K562 (cell line): ENCODE measurements at regions not wholly inside any gene's neighbourhood (a gene's known extent, or its start where the extent isn't known, plus 50 kb on each side); places are given as distances from the start of the nearest gene placed in this dataset.

Source experiments
- GTF2F1 ChIP-seq: IDR thresholded peaks from 2 replicates; pipeline ENCODE4 v1.6.1; 2011; ENCODE audit warnings: low read depth, low read length, improper control_type of control experiment
- HCFC1 ChIP-seq: IDR thresholded peaks from 2 replicates; pipeline ENCODE4 v1.6.1; 2012; ENCODE audit warnings: low read depth, low read length, improper control_type of control experiment
- POLR2AphosphoS2 ChIP-seq: IDR thresholded peaks from 2 replicates; pipeline ENCODE4 v1.6.1; 2012; ENCODE audit warnings: low read length, improper control_type of control experiment
- SLC30A9 ChIP-seq: fragments of 250-450 bp; sonication (Bioruptor Pico); IDR thresholded peaks from 2 replicates; pipeline ENCODE4 v1.8.0; 2022; ENCODE audit warnings: mild to moderate bottlenecking, moderate library complexity
- TSC22D4 ChIP-seq: fragments of 450-650 bp; IDR thresholded peaks from 2 replicates; pipeline ENCODE4 v1.6.1; 2016; ENCODE audit warnings: missing genetic modification characterization, missing biosample characterization, control low read depth
- ZNF282 ChIP-seq: sonication (generic); formaldehyde crosslinking; IDR thresholded peaks from 2 replicates; pipeline ENCODE4 v1.8.1; 2023; ENCODE audit warnings: missing genetic modification reagents
- TF ChIP-seq, protein P1 (sequence below): IDR thresholded peaks from 3 replicates; pipeline ENCODE4 v1.6.1; 2011; ENCODE audit warnings: borderline replicate concordance, mild to moderate bottlenecking, moderate library complexity; ENCODE audit not compliant: insufficient read length; ENCODE audit errors: extremely low read depth
- TF ChIP-seq, protein P2 (sequence below): sonication (generic); formaldehyde crosslinking; IDR thresholded peaks from 2 replicates; pipeline ENCODE4 v1.5.0; 2020; ENCODE audit warnings: missing genetic modification reagents
- TF ChIP-seq, protein P3 (sequence below), 2 experiments: fragments of 150-350 bp in 1 of 2; IDR thresholded peaks; 2 replicates each; pipeline ENCODE4 v1.6.1; 2012 to 2016; ENCODE audit warnings: low read depth in 2 of 2, low read length in 2 of 2, mild to moderate bottlenecking in 1 of 2, moderate library complexity in 1 of 2
- TF ChIP-seq, protein P4 (sequence below): sonication (generic); formaldehyde crosslinking; IDR thresholded peaks from 2 replicates; pipeline ENCODE4 v1.8.0; 2022; ENCODE audit warnings: mild to moderate bottlenecking, missing genetic modification reagents
- TF ChIP-seq, protein P5 (sequence below): fragments of 250-450 bp; sonication (Bioruptor Pico); IDR thresholded peaks from 2 replicates; pipeline ENCODE4 v1.4.0; 2020; ENCODE audit warnings: mild to moderate bottlenecking, moderate library complexity

DNA sequence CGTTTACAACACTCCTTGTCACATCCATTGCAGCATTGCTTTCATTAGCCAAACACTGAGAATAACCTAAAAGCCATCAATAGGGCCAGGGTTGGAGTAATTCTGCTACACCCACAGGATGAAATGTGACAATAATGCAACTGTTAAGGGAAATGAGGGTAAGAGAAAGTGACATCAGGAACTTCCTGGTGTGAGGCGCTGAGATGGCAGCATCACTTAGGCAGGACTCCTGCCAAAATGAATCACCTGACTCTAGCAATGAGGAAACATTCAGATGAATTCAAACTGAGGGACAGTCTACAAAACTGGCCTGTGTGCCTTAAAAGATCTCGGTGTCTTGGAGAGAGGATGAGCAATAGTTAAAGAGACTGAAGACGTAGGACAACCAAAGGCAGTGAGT, 115.6 kb upstream of the AGAP1 start (continued):
- TF ChIP-seq, protein P1, sequence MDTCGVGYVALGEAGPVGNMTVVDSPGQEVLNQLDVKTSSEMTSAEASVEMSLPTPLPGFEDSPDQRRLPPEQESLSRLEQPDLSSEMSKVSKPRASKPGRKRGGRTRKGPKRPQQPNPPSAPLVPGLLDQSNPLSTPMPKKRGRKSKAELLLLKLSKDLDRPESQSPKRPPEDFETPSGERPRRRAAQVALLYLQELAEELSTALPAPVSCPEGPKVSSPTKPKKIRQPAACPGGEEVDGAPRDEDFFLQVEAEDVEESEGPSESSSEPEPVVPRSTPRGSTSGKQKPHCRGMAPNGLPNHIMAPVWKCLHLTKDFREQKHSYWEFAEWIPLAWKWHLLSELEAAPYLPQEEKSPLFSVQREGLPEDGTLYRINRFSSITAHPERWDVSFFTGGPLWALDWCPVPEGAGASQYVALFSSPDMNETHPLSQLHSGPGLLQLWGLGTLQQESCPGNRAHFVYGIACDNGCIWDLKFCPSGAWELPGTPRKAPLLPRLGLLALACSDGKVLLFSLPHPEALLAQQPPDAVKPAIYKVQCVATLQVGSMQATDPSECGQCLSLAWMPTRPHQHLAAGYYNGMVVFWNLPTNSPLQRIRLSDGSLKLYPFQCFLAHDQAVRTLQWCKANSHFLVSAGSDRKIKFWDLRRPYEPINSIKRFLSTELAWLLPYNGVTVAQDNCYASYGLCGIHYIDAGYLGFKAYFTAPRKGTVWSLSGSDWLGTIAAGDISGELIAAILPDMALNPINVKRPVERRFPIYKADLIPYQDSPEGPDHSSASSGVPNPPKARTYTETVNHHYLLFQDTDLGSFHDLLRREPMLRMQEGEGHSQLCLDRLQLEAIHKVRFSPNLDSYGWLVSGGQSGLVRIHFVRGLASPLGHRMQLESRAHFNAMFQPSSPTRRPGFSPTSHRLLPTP = no peak
- TF ChIP-seq POLR2AphosphoS2 = no peak
- TF ChIP-seq GTF2F1 = no peak
- TF ChIP-seq ZNF282 (CRISPR knock-in tag) = no peak
- no peak for TF ChIP-seq TSC22D4
- TF ChIP-seq SLC30A9 = no peak
- TF ChIP-seq, protein P2, sequence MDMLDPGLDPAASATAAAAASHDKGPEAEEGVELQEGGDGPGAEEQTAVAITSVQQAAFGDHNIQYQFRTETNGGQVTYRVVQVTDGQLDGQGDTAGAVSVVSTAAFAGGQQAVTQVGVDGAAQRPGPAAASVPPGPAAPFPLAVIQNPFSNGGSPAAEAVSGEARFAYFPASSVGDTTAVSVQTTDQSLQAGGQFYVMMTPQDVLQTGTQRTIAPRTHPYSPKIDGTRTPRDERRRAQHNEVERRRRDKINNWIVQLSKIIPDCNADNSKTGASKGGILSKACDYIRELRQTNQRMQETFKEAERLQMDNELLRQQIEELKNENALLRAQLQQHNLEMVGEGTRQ = no peak
- TF ChIP-seq, protein P3, sequence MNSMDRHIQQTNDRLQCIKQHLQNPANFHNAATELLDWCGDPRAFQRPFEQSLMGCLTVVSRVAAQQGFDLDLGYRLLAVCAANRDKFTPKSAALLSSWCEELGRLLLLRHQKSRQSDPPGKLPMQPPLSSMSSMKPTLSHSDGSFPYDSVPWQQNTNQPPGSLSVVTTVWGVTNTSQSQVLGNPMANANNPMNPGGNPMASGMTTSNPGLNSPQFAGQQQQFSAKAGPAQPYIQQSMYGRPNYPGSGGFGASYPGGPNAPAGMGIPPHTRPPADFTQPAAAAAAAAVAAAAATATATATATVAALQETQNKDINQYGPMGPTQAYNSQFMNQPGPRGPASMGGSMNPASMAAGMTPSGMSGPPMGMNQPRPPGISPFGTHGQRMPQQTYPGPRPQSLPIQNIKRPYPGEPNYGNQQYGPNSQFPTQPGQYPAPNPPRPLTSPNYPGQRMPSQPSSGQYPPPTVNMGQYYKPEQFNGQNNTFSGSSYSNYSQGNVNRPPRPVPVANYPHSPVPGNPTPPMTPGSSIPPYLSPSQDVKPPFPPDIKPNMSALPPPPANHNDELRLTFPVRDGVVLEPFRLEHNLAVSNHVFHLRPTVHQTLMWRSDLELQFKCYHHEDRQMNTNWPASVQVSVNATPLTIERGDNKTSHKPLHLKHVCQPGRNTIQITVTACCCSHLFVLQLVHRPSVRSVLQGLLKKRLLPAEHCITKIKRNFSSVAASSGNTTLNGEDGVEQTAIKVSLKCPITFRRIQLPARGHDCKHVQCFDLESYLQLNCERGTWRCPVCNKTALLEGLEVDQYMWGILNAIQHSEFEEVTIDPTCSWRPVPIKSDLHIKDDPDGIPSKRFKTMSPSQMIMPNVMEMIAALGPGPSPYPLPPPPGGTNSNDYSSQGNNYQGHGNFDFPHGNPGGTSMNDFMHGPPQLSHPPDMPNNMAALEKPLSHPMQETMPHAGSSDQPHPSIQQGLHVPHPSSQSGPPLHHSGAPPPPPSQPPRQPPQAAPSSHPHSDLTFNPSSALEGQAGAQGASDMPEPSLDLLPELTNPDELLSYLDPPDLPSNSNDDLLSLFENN (IDR thresholded peaks at IDR 0.05; ENCODE audit: low read depth in 2 of 2, low read length in 2 of 2) = no peak
- TF ChIP-seq, protein P4, sequence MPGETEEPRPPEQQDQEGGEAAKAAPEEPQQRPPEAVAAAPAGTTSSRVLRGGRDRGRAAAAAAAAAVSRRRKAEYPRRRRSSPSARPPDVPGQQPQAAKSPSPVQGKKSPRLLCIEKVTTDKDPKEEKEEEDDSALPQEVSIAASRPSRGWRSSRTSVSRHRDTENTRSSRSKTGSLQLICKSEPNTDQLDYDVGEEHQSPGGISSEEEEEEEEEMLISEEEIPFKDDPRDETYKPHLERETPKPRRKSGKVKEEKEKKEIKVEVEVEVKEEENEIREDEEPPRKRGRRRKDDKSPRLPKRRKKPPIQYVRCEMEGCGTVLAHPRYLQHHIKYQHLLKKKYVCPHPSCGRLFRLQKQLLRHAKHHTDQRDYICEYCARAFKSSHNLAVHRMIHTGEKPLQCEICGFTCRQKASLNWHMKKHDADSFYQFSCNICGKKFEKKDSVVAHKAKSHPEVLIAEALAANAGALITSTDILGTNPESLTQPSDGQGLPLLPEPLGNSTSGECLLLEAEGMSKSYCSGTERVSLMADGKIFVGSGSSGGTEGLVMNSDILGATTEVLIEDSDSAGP = no peak
- TF ChIP-seq HCFC1 = no peak
- TF ChIP-seq, protein P5, sequence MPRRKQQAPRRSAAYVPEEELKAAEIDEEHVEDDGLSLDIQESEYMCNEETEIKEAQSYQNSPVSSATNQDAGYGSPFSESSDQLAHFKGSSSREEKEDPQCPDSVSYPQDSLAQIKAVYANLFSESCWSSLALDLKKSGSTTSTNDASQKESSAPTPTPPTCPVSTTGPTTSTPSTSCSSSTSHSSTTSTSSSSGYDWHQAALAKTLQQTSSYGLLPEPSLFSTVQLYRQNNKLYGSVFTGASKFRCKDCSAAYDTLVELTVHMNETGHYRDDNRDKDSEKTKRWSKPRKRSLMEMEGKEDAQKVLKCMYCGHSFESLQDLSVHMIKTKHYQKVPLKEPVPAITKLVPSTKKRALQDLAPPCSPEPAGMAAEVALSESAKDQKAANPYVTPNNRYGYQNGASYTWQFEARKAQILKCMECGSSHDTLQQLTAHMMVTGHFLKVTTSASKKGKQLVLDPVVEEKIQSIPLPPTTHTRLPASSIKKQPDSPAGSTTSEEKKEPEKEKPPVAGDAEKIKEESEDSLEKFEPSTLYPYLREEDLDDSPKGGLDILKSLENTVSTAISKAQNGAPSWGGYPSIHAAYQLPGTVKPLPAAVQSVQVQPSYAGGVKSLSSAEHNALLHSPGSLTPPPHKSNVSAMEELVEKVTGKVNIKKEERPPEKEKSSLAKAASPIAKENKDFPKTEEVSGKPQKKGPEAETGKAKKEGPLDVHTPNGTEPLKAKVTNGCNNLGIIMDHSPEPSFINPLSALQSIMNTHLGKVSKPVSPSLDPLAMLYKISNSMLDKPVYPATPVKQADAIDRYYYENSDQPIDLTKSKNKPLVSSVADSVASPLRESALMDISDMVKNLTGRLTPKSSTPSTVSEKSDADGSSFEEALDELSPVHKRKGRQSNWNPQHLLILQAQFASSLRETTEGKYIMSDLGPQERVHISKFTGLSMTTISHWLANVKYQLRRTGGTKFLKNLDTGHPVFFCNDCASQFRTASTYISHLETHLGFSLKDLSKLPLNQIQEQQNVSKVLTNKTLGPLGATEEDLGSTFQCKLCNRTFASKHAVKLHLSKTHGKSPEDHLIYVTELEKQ (CRISPR knock-in tag) = no peak
